Suprapubic skin (tissue), 3 donors: ENCODE measurements at regions not wholly inside any gene's neighbourhood (a gene's known extent, or its start where the extent isn't known, plus 50 kb on each side); places are given as distances from the start of the nearest gene placed in this dataset.

Source experiments
- CTCF ChIP-seq, 2 donors: fragments of 200-600 bp in 1 of 2; fragments of 450-650 bp in 1 of 2; sonication (generic) in 1 of 2; IDR thresholded peaks; one replicate each; pipeline ENCODE4 v1.5.1; 2016 to 2019; ENCODE audit warnings: antibody characterized with exemption in 2 of 2, mild to moderate bottlenecking in 1 of 2, moderate library complexity in 1 of 2
- POLR2AphosphoS5 ChIP-seq, 3 donors: sonication (generic); formaldehyde crosslinking; IDR thresholded peaks; one replicate each; pipeline ENCODE4 v1.6.1; 2017; ENCODE audit warnings: antibody characterized with exemption in 3 of 3

DNA sequence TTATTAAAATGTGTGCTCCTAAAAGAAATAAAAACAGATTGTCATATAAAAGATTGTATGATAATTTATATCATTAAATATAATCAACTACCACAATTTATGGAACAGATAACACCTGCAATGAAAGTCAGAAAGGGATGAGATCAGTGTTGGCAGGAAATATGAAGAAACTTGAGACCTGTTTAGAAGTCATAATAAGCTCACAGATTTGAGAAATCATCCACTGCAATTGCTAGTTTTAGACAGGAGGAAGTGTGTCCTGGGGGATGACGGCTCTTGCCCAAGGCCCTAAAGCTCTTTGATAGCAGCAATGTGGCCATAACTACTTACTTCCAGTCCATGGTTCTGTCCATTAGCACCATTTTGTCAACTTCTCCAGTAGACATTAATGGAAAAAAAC, 122.8 kb upstream of the SOX5 start:
- TF ChIP-seq CTCF (IDR thresholded peaks at IDR 0.05) (no peak), POLR2AphosphoS5 (IDR thresholded peaks at IDR 0.05) (no peak)
